Skeletal muscle satellite cell (primary cell): ENCODE measurements at regions not wholly inside any gene's neighbourhood (a gene's known extent, or its start where the extent isn't known, plus 50 kb on each side); places are given as distances from the start of the nearest gene placed in this dataset. TPM values are rescaled to one million over a fixed set of nuclear protein-coding genes. Genes with fewer than 3 reads are reported as not detected.

ENCODE experiments used
- H3K27me3 ChIP-seq: 2 replicates; pipeline ENCODE4 v1.7.0; 2013; ENCODE audit warnings: low read length; ENCODE audit not compliant: control insufficient read depth, insufficient read depth
- H3K36me3 ChIP-seq: 2 replicates; pipeline ENCODE4 v1.7.0; 2013; ENCODE audit warnings: mild to moderate bottlenecking, control low read depth, low read length; ENCODE audit not compliant: insufficient read depth
- H3K4me1 ChIP-seq: 2 replicates; pipeline ENCODE4 v1.7.0; 2013; ENCODE audit warnings: low read length; ENCODE audit not compliant: control insufficient read depth, insufficient read depth
- H3K4me2 ChIP-seq: 2 replicates; pipeline ENCODE4 v1.7.0; 2013; ENCODE audit warnings: mild to moderate bottlenecking, low read length
- H3K4me3 ChIP-seq: 2 replicates; pipeline ENCODE4 v1.7.0; 2013; ENCODE audit warnings: low read length
- H3K9ac ChIP-seq: 2 replicates; pipeline ENCODE4 v1.7.0; 2013; ENCODE audit warnings: mild to moderate bottlenecking, low read depth, low read length, moderate library complexity
- H3K9me3 ChIP-seq: replicated peaks from 2 replicates; pipeline ENCODE4 v1.7.0; 2013; ENCODE audit warnings: mild to moderate bottlenecking, control low read depth, low read length
- small RNA-seq: library from RNA; depleted of rRNA; stranded (forward); fragments of <200 nt; gene quantifications from one replicate; pipeline ENCODE3, GENCODE V24; 2012

DNA sequence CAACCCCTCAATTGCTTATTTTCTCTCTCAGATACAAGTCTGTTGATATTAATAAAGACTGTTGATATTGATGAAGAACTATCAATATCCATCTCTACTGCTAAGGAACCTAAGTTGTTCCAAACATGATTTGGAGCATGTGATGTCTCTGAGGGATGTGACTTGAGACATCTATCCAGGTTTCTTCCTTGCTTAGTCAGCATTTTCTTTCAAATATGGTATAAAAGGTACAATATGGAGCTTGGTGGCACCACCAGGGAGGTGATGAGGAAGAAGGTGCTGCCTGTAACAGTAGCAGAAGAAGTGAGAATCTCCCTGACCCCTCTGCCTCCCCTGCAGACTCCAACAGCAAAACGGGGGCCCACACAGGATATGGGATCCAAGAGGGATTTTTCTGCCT lies 329.0 kb downstream of the MAF start:
- H3K9me3 ChIP-seq: peaks cover 7% of the 10 kb centered on the region
- no peaks in the 10 kb centered on the region for H3K27me3 ChIP-seq
- no peaks in the 10 kb centered on the region for H3K36me3 ChIP-seq
- no peaks in the 10 kb centered on the region for H3K4me1 ChIP-seq
- H3K4me2 ChIP-seq: no peak overlapping the region
- no peak overlapping the region for H3K4me3 ChIP-seq
- no peak overlapping the region for H3K9ac ChIP-seq

DNA sequence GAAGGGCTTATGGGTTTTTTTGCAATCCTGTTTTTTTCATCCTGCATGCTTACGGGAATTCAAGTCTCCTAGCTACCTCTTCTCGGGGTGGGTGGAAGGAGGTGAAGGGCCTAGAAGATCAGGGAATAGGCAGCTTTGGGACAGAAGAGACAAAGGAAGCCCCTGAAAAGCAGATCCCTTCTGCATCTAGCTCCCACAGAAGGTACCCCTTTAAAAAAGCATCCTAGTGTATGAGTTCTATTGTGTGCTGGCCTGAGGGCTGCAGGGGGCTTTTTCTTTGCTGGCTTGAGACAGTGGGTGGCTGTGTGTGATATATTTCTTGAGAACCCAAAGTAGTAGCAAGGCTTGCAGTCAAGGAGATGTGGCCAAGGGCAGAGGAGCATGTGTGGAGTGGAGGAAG lies 330.5 kb downstream of the MAF start:
- Histone ChIP-seq H3K4me3 (no peak overlapping the region), H3K9me3 (peaks cover 7% of the 10 kb centered on the region), H3K4me1 (no peaks in the 10 kb centered on the region), H3K9ac (no peak overlapping the region), H3K36me3 (no peaks in the 10 kb centered on the region), H3K27me3 (no peaks in the 10 kb centered on the region), H3K4me2 (no peak overlapping the region)

DNA sequence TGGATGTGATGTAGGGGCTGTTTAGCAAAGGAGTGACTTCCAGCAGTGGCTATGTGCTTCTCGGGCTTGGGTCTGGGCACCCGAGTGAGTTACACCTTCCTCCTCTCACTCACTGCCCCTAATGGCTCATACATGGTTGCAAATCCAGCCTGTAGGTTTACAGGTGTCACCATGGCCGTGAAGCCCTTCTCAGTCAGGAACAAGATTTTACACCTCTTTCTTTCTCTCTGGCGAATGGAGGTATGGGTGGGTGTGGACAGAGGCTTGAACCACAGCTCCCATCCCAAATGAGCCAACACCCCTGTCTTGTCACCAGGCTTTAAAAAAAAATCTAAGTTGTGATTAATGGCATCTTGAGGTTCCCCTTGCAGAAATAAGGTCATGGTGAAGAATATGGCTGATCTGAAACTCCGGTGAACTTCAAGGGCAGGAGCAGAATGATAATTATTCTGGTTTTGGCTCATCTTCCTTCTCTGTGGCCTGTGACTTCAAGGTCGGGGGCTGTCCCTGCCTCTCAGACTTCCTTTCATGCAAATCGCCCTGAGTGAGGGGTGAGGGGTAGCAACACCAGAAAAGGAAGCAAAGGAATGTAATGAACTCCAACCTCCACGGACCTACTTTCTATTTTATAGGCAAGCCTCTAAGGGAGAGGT lies 331.2 kb downstream of the MAF start:
- Histone ChIP-seq H3K4me1 (no peaks in the 10 kb centered on the region), H3K4me3 (no peak overlapping the region), H3K4me2 (no peak overlapping the region), H3K27me3 (no peaks in the 10 kb centered on the region), H3K9ac (no peak overlapping the region), H3K9me3 (peaks cover 7% of the 10 kb centered on the region), H3K36me3 (no peaks in the 10 kb centered on the region)

DNA sequence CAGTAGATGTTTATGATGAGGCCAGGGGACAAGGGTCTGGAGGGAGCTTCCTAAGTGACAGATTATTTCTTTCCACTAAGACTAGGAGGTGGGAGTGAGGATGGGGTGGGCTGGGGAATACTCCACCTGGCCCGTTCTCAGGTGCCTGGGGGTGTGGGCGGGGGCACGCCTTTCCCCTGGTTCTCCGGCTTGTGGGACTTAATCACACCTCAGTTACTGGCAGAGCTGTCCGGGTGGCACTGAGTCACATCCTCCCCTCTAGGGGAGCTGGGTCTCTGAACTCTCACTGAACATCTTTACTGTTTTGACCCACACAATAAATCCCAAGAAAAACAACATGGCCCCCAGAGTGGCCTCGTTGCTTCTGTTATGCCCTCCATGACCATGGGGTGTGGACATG lies 332.8 kb downstream of the MAF start:
- Histone ChIP-seq H3K36me3 (no peaks in the 10 kb centered on the region), H3K9me3 (peaks cover 7% of the 10 kb centered on the region), H3K4me3 (no peak overlapping the region)

DNA sequence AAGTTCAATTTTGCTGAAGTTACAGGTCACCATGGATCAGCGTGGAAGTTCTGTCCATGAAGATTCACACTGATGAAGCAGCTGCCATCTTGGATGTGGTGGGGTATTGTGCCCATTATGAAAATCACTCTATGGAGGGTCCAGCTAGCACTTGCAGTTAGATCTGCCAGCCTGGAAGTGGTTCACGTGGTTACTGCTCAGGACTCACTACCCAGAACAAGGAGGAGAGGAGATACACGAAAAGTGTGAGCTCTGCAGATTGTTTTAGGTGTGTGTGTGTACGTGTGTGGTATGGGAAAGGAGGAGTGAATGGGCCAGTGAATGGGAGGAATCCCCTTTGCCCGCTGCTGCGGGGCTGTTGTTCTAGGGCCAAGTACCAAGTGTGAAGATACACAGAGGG lies 333.4 kb downstream of the MAF start:
- H3K4me1 ChIP-seq: no peaks in the 10 kb centered on the region

More for the DNA sequence above, 332.8 kb downstream of the MAF start:
- H3K9ac ChIP-seq: no peak overlapping the region
- H3K27me3 ChIP-seq: no peaks in the 10 kb centered on the region
- no peaks in the 10 kb centered on the region for H3K4me1 ChIP-seq
- no peak overlapping the region for H3K4me2 ChIP-seq

DNA sequence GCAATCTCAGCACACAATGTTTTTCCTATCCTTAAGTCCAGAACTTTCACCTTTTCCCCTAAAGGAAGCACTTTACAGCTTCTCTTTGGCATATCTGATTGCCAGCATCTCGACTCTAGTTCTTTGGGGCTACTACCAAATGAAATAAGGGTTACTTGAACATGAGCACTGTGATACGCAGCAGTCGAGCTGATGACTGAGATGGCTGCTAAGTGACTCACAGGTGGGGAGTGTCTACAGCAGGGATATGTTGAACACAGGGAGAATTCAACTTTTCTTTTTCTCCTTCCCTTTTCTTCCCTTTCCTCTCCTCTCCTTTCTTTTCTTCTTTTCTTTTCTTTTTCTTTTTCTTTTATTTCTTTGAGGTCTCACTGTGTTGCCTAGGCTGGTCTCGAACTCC lies 334.8 kb downstream of the MAF start:
- Histone ChIP-seq H3K27me3 (no peaks in the 10 kb centered on the region), H3K4me3 (no peak overlapping the region), H3K9me3 (peaks cover 7% of the 10 kb centered on the region), H3K4me2 (no peak overlapping the region), H3K4me1 (no peaks in the 10 kb centered on the region), H3K36me3 (no peaks in the 10 kb centered on the region), H3K9ac (no peak overlapping the region)

More for the DNA sequence above, 333.4 kb downstream of the MAF start:
- Histone ChIP-seq H3K9me3 (peaks cover 7% of the 10 kb centered on the region), H3K27me3 (no peaks in the 10 kb centered on the region), H3K36me3 (no peaks in the 10 kb centered on the region), H3K4me2 (no peak overlapping the region), H3K9ac (no peak overlapping the region), H3K4me3 (no peak overlapping the region)

DNA sequence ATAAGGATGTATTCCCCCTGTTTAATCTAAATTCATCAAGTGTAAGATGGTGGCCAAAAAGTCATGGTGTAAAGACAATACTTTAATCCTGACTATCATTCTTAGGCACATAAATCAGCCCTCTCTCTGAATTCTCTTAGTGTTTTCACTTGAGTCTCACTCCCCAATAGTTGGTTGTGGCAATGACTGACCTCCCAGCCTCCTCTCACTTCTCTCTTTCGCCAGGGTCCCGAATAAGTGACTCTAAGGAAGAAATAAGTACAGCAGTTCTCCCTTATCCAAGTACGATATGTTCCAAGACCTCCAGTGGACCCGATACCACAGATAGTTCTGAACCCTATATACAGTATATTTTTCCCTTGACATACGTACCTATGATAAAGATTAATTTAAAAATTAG lies 335.3 kb downstream of the MAF start:
- Histone ChIP-seq H3K36me3 (no peaks in the 10 kb centered on the region), H3K9me3 (peaks cover 7% of the 10 kb centered on the region), H3K27me3 (no peaks in the 10 kb centered on the region), H3K4me1 (no peaks in the 10 kb centered on the region), H3K4me3 (no peak overlapping the region), H3K4me2 (no peak overlapping the region), H3K9ac (no peak overlapping the region)

DNA sequence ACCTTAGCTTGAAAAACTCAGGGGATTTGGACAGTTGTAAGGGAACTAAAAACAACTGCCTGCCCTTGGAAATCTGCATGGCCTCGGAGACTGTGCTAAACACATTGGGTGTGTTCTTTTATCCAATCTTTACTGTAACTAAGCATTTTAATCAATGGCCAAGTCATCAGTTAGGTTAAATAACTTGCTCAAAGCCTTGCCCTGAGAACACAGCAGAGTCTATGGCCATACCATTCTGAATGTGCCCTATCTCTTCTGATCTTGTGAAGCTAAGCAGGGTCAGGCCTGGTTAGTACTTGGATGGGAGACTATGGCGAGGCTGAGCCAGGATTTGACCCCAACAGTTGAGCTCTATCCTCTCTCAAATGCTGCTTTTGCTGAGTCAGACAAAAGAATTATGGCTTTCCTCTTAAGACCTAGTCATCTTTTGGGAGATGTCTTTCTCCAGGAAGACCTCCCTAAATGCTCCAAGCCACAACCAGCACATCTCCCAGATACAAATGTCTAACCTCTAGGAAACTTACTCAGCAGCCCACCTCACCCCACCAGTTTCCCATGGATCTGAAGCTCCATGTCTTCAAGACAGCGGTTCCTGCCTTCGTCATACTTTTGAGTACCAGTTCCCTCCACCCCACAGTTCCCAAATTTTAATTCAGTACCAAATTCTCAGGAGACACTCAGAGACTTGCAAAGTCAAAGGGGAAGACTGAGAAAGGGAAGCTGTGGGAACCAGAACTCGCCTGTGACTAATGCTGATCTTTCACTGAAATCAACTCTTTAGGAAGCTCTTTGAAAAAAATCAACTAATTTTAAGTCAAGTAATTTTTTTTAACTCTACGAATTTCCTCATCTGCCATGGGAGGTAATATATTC lies 336.1 kb downstream of the MAF start:
- H3K4me2 ChIP-seq: no peak overlapping the region
- no peaks in the 10 kb centered on the region for H3K4me1 ChIP-seq
- H3K36me3 ChIP-seq: no peaks in the 10 kb centered on the region
- H3K9me3 ChIP-seq: peaks cover 5% of the 10 kb centered on the region
- no peaks in the 10 kb centered on the region for H3K27me3 ChIP-seq
- no peak overlapping the region for H3K4me3 ChIP-seq
- H3K9ac ChIP-seq: no peak overlapping the region

DNA sequence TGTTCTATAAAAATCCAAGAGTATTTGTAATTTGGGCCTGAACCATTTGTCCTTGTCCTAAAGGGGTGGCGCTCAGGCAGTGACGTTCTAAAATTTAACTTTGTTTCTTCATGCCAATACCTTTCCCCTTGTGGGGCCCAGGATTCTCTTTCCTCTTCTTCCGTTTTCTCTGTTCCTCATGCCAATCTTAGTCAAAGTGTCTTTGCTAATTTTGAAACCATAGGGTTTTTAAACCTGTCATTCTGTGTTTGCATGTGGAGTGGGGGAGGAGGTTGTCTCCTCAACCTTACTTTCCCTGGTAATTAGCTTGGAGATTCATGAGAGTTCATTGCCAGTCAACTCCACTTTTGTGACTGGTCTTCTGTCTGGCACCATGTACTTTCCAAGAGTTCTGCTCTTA lies 337.1 kb downstream of the MAF start:
- no peak overlapping the region for H3K4me3 ChIP-seq
- no peaks in the 10 kb centered on the region for H3K27me3 ChIP-seq
- no peak overlapping the region for H3K4me2 ChIP-seq
- no peaks in the 10 kb centered on the region for H3K36me3 ChIP-seq
- H3K4me1 ChIP-seq: no peaks in the 10 kb centered on the region
- no peak overlapping the region for H3K9ac ChIP-seq
- H3K9me3 ChIP-seq: peaks cover 3% of the 10 kb centered on the region

Small RNA genes in the stretch of these regions (small RNA-seq; reads per million reads assigned to genes)
- not detected for gene RNA5SP431
